ENCODE measurements at regions not wholly inside any gene's neighbourhood (a gene's known extent, or its start where the extent isn't known, plus 50 kb on each side); places are given as distances from the start of the nearest gene placed in this dataset.

DNA sequence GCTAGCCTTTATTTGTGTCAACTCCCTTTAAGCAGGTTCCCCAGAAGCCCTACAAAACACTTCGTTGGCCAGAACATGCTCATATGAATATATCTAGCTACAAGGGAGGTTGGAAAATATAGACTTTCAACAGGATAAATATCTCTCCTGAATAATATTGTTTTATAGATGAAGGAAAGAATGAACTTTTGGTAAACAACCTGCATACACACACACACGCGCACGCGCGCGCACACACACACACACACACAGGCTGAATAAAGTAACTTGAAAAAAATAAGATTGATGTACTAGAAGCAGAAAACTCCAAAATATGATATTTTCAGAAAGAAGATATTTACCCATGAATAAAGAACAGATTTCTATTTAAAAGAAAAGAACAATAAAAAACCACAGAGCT is 72.4 kb upstream of the GADL1 start:
- DNase-seq: no peak
- no peak overlapping the region for H3K4me2 ChIP-seq
- no peaks in the 10 kb centered on the region for H3K27me3 ChIP-seq (ENCODE audit: insufficient read depth, low read depth)
- no peaks in the 10 kb centered on the region for H4K20me1 ChIP-seq (ENCODE audit: insufficient read depth)
- no peak overlapping the region for H3K27ac ChIP-seq
- TF ChIP-seq, protein P1, sequence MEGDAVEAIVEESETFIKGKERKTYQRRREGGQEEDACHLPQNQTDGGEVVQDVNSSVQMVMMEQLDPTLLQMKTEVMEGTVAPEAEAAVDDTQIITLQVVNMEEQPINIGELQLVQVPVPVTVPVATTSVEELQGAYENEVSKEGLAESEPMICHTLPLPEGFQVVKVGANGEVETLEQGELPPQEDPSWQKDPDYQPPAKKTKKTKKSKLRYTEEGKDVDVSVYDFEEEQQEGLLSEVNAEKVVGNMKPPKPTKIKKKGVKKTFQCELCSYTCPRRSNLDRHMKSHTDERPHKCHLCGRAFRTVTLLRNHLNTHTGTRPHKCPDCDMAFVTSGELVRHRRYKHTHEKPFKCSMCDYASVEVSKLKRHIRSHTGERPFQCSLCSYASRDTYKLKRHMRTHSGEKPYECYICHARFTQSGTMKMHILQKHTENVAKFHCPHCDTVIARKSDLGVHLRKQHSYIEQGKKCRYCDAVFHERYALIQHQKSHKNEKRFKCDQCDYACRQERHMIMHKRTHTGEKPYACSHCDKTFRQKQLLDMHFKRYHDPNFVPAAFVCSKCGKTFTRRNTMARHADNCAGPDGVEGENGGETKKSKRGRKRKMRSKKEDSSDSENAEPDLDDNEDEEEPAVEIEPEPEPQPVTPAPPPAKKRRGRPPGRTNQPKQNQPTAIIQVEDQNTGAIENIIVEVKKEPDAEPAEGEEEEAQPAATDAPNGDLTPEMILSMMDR (conservative IDR thresholded peaks at IDR 0.05): no peak
- TF ChIP-seq EZH2 (IDR thresholded peaks at IDR 0.05; ENCODE audit: low read depth): no peak
- no peaks in the 10 kb centered on the region for H3F3A ChIP-seq (ENCODE audit: insufficient read depth, low read depth)
- intact Hi-C loops (cut with micrococcal nuclease; ENCODE audit: unreplicated experiment): no loop called here
- H3K9me3 ChIP-seq (ENCODE audit: insufficient read depth, low read depth): no peaks in the 10 kb centered on the region
- no peaks in the 10 kb centered on the region for H3K36me3 ChIP-seq (ENCODE audit: low read depth)
- no peaks in the 10 kb centered on the region for H3K4me1 ChIP-seq (replicated peaks; ENCODE audit: insufficient read depth)
- H3K4me3 ChIP-seq: no peak overlapping the region
- ChIA-PET POLR2A (ENCODE audit: unreplicated experiment) (no interaction called here), CTCF (no interaction called here)
- H3K9me2 ChIP-seq (ENCODE audit: insufficient read depth): no peaks in the 10 kb centered on the region
- H2AFZ ChIP-seq: no peak overlapping the region
- no peaks in the 10 kb centered on the region for H3K79me2 ChIP-seq (ENCODE audit: low read depth)
- no TSS peak for BruUV-seq (replicated peaks)

- Histone ChIP-seq H3K9me2 (ENCODE audit: insufficient read depth) (no peaks in the 10 kb centered on the region), H3K27ac (no peak overlapping the region), H3K79me2 (ENCODE audit: low read depth) (no peaks in the 10 kb centered on the region), H3K27me3 (ENCODE audit: insufficient read depth, low read depth) (no peaks in the 10 kb centered on the region), H3K36me3 (ENCODE audit: low read depth) (no peaks in the 10 kb centered on the region), H4K20me1 (ENCODE audit: insufficient read depth) (no peaks in the 10 kb centered on the region), H3K4me2 (no peak overlapping the region), H3F3A (ENCODE audit: insufficient read depth, low read depth) (no peaks in the 10 kb centered on the region), H3K9me3 (ENCODE audit: insufficient read depth, low read depth) (no peaks in the 10 kb centered on the region), H3K4me1 (replicated peaks; ENCODE audit: insufficient read depth) (no peaks in the 10 kb centered on the region), H2AFZ (no peak overlapping the region), H3K4me3 (no peak overlapping the region)
- ChIA-PET POLR2A (ENCODE audit: unreplicated experiment) (no interaction called here), CTCF (no interaction called here)
- peak in 1 of 2 experiments; percentile 1 for DNase-seq
- intact Hi-C loops (cut with micrococcal nuclease; ENCODE audit: unreplicated experiment): loop anchor here (2.0 kb wide), 1 partner anchor 163 kb away; no protein-coding TSS in a partner anchor
- TF ChIP-seq, protein P1 (conservative IDR thresholded peaks at IDR 0.05): no peak; the same call in 1 of the 2 replicates
- no peak for TF ChIP-seq EZH2 (IDR thresholded peaks at IDR 0.05; ENCODE audit: low read depth)
- BruUV-seq (replicated peaks): no TSS peak
Observed at GRCh38 chr3:30970183-30970582, 75.7 kb upstream of the GADL1 start.

DNA sequence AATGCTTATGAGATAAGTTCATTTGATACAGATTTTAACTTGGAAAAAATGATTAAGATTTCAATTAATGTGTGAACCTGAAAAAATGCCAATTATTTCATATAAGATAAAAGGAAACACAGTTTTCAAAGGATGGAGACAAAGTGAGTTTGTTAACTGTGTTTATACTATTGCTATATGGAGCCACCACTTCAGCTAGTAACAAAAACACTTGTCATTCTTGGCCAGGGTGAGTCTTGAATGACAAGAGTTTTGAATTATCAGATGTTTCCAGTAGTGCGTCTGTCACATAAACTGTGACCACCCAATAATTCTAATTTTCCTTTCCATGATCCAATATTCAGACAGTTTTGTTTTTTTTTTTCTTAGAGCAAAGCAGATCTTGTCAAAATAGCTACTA is 78.0 kb upstream of the GADL1 start:
- Histone ChIP-seq H3K27me3 (ENCODE audit: insufficient read depth, low read depth) (no peaks in the 10 kb centered on the region), H3K4me1 (replicated peaks; ENCODE audit: insufficient read depth) (no peaks in the 10 kb centered on the region), H3K4me2 (no peak overlapping the region), H4K20me1 (ENCODE audit: insufficient read depth) (no peaks in the 10 kb centered on the region), H2AFZ (no peak overlapping the region), H3K4me3 (no peak overlapping the region), H3K36me3 (ENCODE audit: low read depth) (no peaks in the 10 kb centered on the region), H3K9me2 (ENCODE audit: insufficient read depth) (no peaks in the 10 kb centered on the region), H3F3A (ENCODE audit: insufficient read depth, low read depth) (no peaks in the 10 kb centered on the region), H3K79me2 (ENCODE audit: low read depth) (no peaks in the 10 kb centered on the region), H3K27ac (no peak overlapping the region), H3K9me3 (ENCODE audit: insufficient read depth, low read depth) (no peaks in the 10 kb centered on the region)
- intact Hi-C loops (cut with micrococcal nuclease; ENCODE audit: unreplicated experiment): no loop called here
- ChIA-PET CTCF (no interaction called here), POLR2A (ENCODE audit: unreplicated experiment) (no interaction called here)
- no peak for DNase-seq
- TF ChIP-seq, protein P1 (conservative IDR thresholded peaks at IDR 0.05): no peak
- TF ChIP-seq EZH2 (IDR thresholded peaks at IDR 0.05; ENCODE audit: low read depth): no peak
- no TSS peak for BruUV-seq (replicated peaks)
